H9 (cell line): ENCODE measurements at regions not wholly inside any gene's neighbourhood (a gene's known extent, or its start where the extent isn't known, plus 50 kb on each side); places are given as distances from the start of the nearest gene placed in this dataset.

ENCODE experiments used
- DNase-seq: peaks from one replicate; pipeline ENCODE4 v3.0.0-alpha.2; 2017
- H2AFZ ChIP-seq: one replicate; pipeline ENCODE4 v1.6.1; 2013; ENCODE audit warnings: mild to moderate bottlenecking, low read length, control low read depth, moderate library complexity
- H2AK5ac ChIP-seq: 2 replicates; pipeline ENCODE4 v1.6.1; 2013; ENCODE audit warnings: low read length, control low read depth, mixed read lengths; ENCODE audit not compliant: insufficient read length
- H2BK120ac ChIP-seq: one replicate; pipeline ENCODE4 v1.6.1; 2013; ENCODE audit warnings: low read depth, mild to moderate bottlenecking, low read length, control low read depth, inconsistent platforms; ENCODE audit not compliant: poor library complexity, severe bottlenecking
- H2BK12ac ChIP-seq: 2 replicates; pipeline ENCODE4 v1.6.1; 2013; ENCODE audit warnings: low read length, control low read depth, mixed read lengths, low read depth; ENCODE audit not compliant: insufficient read length
- H2BK15ac ChIP-seq: 2 replicates; pipeline ENCODE4 v1.6.1; 2013; ENCODE audit warnings: low read depth, low read length, control low read depth
- H2BK20ac ChIP-seq: one replicate; pipeline ENCODE4 v1.6.1; 2013; ENCODE audit warnings: low read depth, mild to moderate bottlenecking, low read length, control low read depth, inconsistent platforms; ENCODE audit not compliant: poor library complexity, severe bottlenecking
- H2BK5ac ChIP-seq: 2 replicates; pipeline ENCODE4 v1.6.1; 2013; ENCODE audit warnings: low read length, control low read depth, mixed read lengths; ENCODE audit not compliant: insufficient read length
- H3K14ac ChIP-seq: 2 replicates; pipeline ENCODE4 v1.6.1; 2013; ENCODE audit warnings: low read length, control low read depth; ENCODE audit not compliant: insufficient read depth
- H3K18ac ChIP-seq: 2 replicates; pipeline ENCODE4 v1.6.1; 2013; ENCODE audit warnings: low read depth, mild to moderate bottlenecking, mixed read lengths, low read length, control low read depth; ENCODE audit not compliant: insufficient read length
- H3K23ac ChIP-seq: 2 replicates; pipeline ENCODE4 v1.6.1; 2013; ENCODE audit warnings: low read length, control low read depth, mixed read lengths, low read depth; ENCODE audit not compliant: insufficient read length
- H3K23me2 ChIP-seq: 2 replicates; pipeline ENCODE4 v1.6.1; 2013; ENCODE audit warnings: low read depth, mild to moderate bottlenecking, mixed read lengths, low read length, control low read depth; ENCODE audit not compliant: insufficient read length, poor library complexity, severe bottlenecking
- H3K27ac ChIP-seq: 2 replicates; pipeline ENCODE4 v1.5.1; 2013; ENCODE audit warnings: low read length, control low read depth, mixed read lengths, low read depth; ENCODE audit not compliant: insufficient read length
- H3K27me3 ChIP-seq: 2 replicates; pipeline ENCODE4 v1.6.1; 2013; ENCODE audit warnings: low read length, control low read depth, inconsistent platforms; ENCODE audit not compliant: insufficient read depth
- H3K4ac ChIP-seq: 2 replicates; pipeline ENCODE4 v1.6.1; 2013; ENCODE audit warnings: low read depth, mild to moderate bottlenecking, control low read depth, inconsistent platforms, low read length, moderate library complexity
- H3K4me1 ChIP-seq: 2 replicates; pipeline ENCODE4 v1.6.1; 2013; ENCODE audit warnings: low read length, control low read depth, inconsistent platforms; ENCODE audit not compliant: insufficient read depth
- H3K4me2 ChIP-seq: 2 replicates; pipeline ENCODE4 v1.6.1; 2013; ENCODE audit warnings: low read length, control low read depth, mixed read lengths; ENCODE audit not compliant: insufficient read length, insufficient read depth
- H3K56ac ChIP-seq: 2 replicates; pipeline ENCODE4 v1.6.1; 2013; ENCODE audit warnings: low read depth, mild to moderate bottlenecking, mixed read lengths, low read length, control low read depth; ENCODE audit not compliant: insufficient read length
- H3K79me1 ChIP-seq: 2 replicates; pipeline ENCODE4 v1.6.1; 2013; ENCODE audit warnings: low read depth, mild to moderate bottlenecking, moderate library complexity, low read length, control low read depth, inconsistent platforms; ENCODE audit not compliant: insufficient read depth, poor library complexity, severe bottlenecking
- H3K79me2 ChIP-seq: 2 replicates; pipeline ENCODE4 v1.6.1; 2013; ENCODE audit warnings: low read length, control low read depth, inconsistent platforms; ENCODE audit not compliant: insufficient read depth
- H3K9ac ChIP-seq: 2 replicates; pipeline ENCODE4 v1.6.1; 2013; ENCODE audit warnings: low read length, control low read depth, mixed read lengths; ENCODE audit not compliant: insufficient read length; ENCODE audit errors: extremely low read depth
- H3K9me3 ChIP-seq: one replicate; pipeline ENCODE4 v1.6.1; 2013; ENCODE audit warnings: low read depth, low read length, inconsistent platforms; ENCODE audit not compliant: control insufficient read depth
- H3T11ph ChIP-seq: one replicate; pipeline ENCODE4 v1.6.1; 2013; ENCODE audit warnings: mild to moderate bottlenecking, low read length, control low read depth, inconsistent platforms
- H4K20me1 ChIP-seq: one replicate; pipeline ENCODE4 v1.6.1; 2013; ENCODE audit not compliant: control insufficient read depth, insufficient read length, insufficient read depth
- H4K5ac ChIP-seq: 2 replicates; pipeline ENCODE4 v1.6.1; 2013; ENCODE audit warnings: low read depth, mild to moderate bottlenecking, mixed read lengths, low read length, control low read depth; ENCODE audit not compliant: insufficient read length
- H4K8ac ChIP-seq: replicated peaks from 2 replicates; pipeline ENCODE4 v1.6.1; 2013; ENCODE audit warnings: low read length, control low read depth, mixed read lengths, low read depth; ENCODE audit not compliant: insufficient read length
- H4K91ac ChIP-seq: 2 replicates; pipeline ENCODE4 v1.6.1; 2013; ENCODE audit warnings: low read depth, mild to moderate bottlenecking, moderate library complexity, mixed read lengths, low read length, control low read depth; ENCODE audit not compliant: insufficient read length
- H3K27ac Mint-ChIP-seq, 3 experiments: 2 replicates in 2 of 3; 3 replicates in 1 of 3; pipeline ENCODE4 v1.8.0; 2020 to 2021; ENCODE audit warnings: mixed read lengths in 3 of 3, mild to moderate bottlenecking in 1 of 3, moderate library complexity in 1 of 3
- H3K27me3 Mint-ChIP-seq: 2 replicates; pipeline ENCODE4 v1.8.0; 2021; ENCODE audit warnings: low read depth, mild to moderate bottlenecking, moderate library complexity, mixed read lengths
- H3K36me3 Mint-ChIP-seq, 3 experiments: 2 replicates in 2 of 3; 3 replicates in 1 of 3; pipeline ENCODE4 v1.8.0; 2020 to 2021; ENCODE audit warnings: low read depth in 3 of 3, mixed read lengths in 3 of 3; ENCODE audit not compliant: insufficient read depth in 1 of 3
- H3K4me1 Mint-ChIP-seq, 2 experiments: 2 replicates each; pipeline ENCODE4 v1.8.0; 2020; ENCODE audit warnings: mixed read lengths in 2 of 2
- H3K4me3 Mint-ChIP-seq, 2 experiments: 2 replicates in 1 of 2; 3 replicates in 1 of 2; pipeline ENCODE4 v1.8.0; 2020 to 2021; ENCODE audit warnings: mild to moderate bottlenecking in 2 of 2, mixed read lengths in 2 of 2, moderate library complexity in 1 of 2
- H3K9me3 Mint-ChIP-seq, 2 experiments: 2 replicates in 1 of 2; 3 replicates in 1 of 2; pipeline ENCODE4 v1.8.0; 2020; ENCODE audit warnings: mild to moderate bottlenecking in 2 of 2, mixed read lengths in 2 of 2, moderate library complexity in 1 of 2
- WGBS: extraction: QIAGEN DNeasy Blood & Tissue Kit; methylation state at CpG from one replicate; pipeline ENCODE4 v1.1.7; 2013; ENCODE audit warnings: missing lambda C conversion rate, low lambda C conversion rate, mixed read lengths; ENCODE audit not compliant: insufficient read length; ENCODE audit errors: extremely low coverage; 5-methylcytosine and 5-hydroxymethylcytosine counted together
- TF ChIP-seq, protein P1 (sequence below): fragments of 200-600 bp; sonication (generic); conservative IDR thresholded peaks from 3 replicates; pipeline ENCODE4 v1.8.0; 2021; ENCODE audit warnings: antibody characterized with exemption, mild to moderate bottlenecking

DNA sequence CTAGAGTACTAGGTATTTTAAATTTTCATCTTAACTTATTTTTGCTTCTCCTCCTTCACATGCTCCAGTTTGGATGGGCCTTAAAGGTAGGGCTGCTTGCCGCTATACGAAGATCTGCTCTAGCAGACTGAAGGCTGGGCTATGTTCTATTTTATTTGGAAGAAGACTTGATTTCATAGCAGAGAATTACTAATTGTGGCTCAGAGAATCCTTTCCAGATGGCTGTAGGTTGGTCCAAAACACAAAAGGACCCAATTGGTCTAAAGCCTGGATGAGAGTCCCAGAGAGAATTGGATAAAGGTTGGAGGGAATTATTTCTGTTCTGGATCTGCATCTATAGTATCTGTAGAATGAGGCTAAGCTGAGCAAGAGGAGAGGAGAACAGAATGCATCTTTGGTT is 719.4 kb upstream of the PTBP2 start:
- Mint-ChIP-seq H3K27me3 (no peaks in the 10 kb centered on the region), H3K4me3 (no peak overlapping the region), H3K27ac (peak overlapping the region; percentile 10 to 95 (median 95)), H3K9me3 (peaks cover 34 to 37% of the 10 kb centered on the region in 2 experiments), H3K36me3 (peaks cover 18 to 54% (median 36%) of the 10 kb centered on the region in 3 experiments), H3K4me1 (peaks cover 28% of the 10 kb centered on the region in 2 experiments)
- Histone ChIP-seq H2BK12ac (no peak overlapping the region), H2BK5ac (no peak overlapping the region), H2AFZ (no peak overlapping the region), H4K5ac (no peak overlapping the region), H3K9ac (no peak overlapping the region), H2BK15ac (no peak overlapping the region), H3K79me1 (no peaks in the 10 kb centered on the region), H3K23me2 (no peaks in the 10 kb centered on the region), H2BK120ac (no peak overlapping the region), H2AK5ac (no peak overlapping the region), H3K79me2 (no peaks in the 10 kb centered on the region), H3K27ac (no peak overlapping the region), H3K14ac (no peak overlapping the region), H4K20me1 (no peaks in the 10 kb centered on the region), H3K4me2 (no peak overlapping the region), H3K9me3 (no peaks in the 10 kb centered on the region), H3K18ac (no peak overlapping the region), H3K23ac (no peak overlapping the region), H4K91ac (no peak overlapping the region), H3T11ph (no peak overlapping the region), H3K4ac (no peak overlapping the region), H2BK20ac (no peak overlapping the region), H3K27me3 (no peaks in the 10 kb centered on the region), H3K56ac (no peak overlapping the region), H4K8ac (no peak overlapping the region), H3K4me1 (no peaks in the 10 kb centered on the region; the same call in 1 of the 2 replicates)
- WGBS: no CpG with 5 or more reads among the region's 2 CpGs
- TF ChIP-seq, protein P1, sequence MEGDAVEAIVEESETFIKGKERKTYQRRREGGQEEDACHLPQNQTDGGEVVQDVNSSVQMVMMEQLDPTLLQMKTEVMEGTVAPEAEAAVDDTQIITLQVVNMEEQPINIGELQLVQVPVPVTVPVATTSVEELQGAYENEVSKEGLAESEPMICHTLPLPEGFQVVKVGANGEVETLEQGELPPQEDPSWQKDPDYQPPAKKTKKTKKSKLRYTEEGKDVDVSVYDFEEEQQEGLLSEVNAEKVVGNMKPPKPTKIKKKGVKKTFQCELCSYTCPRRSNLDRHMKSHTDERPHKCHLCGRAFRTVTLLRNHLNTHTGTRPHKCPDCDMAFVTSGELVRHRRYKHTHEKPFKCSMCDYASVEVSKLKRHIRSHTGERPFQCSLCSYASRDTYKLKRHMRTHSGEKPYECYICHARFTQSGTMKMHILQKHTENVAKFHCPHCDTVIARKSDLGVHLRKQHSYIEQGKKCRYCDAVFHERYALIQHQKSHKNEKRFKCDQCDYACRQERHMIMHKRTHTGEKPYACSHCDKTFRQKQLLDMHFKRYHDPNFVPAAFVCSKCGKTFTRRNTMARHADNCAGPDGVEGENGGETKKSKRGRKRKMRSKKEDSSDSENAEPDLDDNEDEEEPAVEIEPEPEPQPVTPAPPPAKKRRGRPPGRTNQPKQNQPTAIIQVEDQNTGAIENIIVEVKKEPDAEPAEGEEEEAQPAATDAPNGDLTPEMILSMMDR: no peak
- no peak for DNase-seq
